ENCODE measurements at regions not wholly inside any gene's neighbourhood (a gene's known extent, or its start where the extent isn't known, plus 50 kb on each side); places are given as distances from the start of the nearest gene placed in this dataset.

DNA sequence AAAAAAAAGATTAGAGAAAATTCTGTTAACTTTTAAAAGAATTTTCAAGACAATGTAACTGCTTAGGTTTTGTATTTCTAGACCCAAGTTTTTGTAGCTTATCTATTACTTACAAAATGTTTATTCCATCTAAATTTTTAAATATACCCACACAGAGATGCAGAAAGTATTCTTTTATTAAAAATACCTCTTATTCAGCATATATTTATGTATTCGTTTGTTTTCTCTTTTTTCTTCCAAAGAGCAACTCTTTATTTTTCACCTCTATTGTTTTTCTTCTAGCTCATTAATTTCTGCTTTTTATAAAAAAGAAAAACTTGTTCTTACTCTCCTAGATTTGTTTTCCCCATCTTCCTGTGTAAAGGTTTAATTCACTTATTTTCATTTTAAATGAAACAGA lies 180.3 kb downstream of the ZDHHC21 start:
- Histone ChIP-seq H3K36me3 (no peaks in the 10 kb centered on the region), H3K27me3 (replicated peaks in 1 of 7) (no peaks in the 10 kb centered on the region), H3K9me3 (no peaks in the 10 kb centered on the region), H3K27ac (no peak overlapping the region), H3K4me1 (no peaks in the 10 kb centered on the region), H3K4me3 (no peak overlapping the region)
- intact Hi-C loops (cut with DNase I; ENCODE audit: low total_unique reads) = no loop called here
- TF ChIP-seq POLR2A (IDR thresholded peaks at IDR 0.05) = no peak
- TF ChIP-seq, protein P1, sequence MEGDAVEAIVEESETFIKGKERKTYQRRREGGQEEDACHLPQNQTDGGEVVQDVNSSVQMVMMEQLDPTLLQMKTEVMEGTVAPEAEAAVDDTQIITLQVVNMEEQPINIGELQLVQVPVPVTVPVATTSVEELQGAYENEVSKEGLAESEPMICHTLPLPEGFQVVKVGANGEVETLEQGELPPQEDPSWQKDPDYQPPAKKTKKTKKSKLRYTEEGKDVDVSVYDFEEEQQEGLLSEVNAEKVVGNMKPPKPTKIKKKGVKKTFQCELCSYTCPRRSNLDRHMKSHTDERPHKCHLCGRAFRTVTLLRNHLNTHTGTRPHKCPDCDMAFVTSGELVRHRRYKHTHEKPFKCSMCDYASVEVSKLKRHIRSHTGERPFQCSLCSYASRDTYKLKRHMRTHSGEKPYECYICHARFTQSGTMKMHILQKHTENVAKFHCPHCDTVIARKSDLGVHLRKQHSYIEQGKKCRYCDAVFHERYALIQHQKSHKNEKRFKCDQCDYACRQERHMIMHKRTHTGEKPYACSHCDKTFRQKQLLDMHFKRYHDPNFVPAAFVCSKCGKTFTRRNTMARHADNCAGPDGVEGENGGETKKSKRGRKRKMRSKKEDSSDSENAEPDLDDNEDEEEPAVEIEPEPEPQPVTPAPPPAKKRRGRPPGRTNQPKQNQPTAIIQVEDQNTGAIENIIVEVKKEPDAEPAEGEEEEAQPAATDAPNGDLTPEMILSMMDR (IDR thresholded peaks at IDR 0.05 in 8 of 11, conservative IDR thresholded peaks at IDR 0.05 in 3 of 11) = no peak
- TF ChIP-seq POLR2AphosphoS5 (IDR thresholded peaks at IDR 0.05) = no peak
- no peak for DNase-seq
- 89 to 90% (median 89%) methylated on average over 1 of the region's 1 CpG for WGBS, 5 donors

DNA sequence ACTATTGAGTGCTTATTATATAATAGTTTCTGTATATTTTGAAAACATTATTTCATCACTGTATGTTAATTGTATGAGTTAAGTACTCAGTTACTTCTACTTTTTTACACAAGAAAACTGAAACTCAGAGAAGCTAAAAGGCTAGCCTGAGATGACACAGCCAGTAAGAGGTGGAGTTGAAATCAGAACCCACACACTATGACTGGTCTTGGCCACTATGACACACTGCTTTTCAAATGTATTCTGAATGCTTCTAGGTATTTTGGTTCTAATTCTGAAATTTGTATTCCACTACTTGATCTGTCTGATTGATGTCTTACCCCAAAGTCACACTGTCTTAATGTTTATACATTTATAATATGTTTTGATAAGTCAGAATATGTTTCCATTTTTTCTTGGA lies 181.8 kb downstream of the ZDHHC21 start:
- H3K27me3 ChIP-seq (replicated peaks in 1 of 7) = no peaks in the 10 kb centered on the region
- no peaks in the 10 kb centered on the region for H3K9me3 ChIP-seq
- TF ChIP-seq POLR2A (IDR thresholded peaks at IDR 0.05) (no peak), POLR2AphosphoS5 (IDR thresholded peaks at IDR 0.05) (no peak)
- TF ChIP-seq, protein P1 (IDR thresholded peaks at IDR 0.05 in 8 of 11, conservative IDR thresholded peaks at IDR 0.05 in 3 of 11) = no peak

DNA sequence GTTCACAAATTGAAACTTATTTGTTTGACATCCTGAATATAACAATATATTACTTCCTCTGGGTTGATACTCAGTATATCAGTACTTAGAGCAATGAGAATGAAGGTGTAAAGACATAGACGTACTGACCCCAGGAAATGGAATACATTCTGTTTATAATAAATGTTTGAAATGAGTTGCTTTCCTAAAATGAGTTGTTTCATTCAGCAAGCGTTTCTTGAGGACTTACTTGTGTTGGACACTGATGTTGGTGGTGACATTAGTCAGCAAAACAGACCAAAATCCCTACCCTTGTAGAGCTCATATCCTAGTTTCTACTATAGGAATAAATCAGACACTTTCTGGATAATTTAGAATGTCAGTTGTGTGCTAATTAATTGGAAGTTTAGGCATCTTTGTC lies 184.3 kb downstream of the ZDHHC21 start:
- no peaks in the 10 kb centered on the region for H3K36me3 ChIP-seq
- H3K4me1 ChIP-seq = no peaks in the 10 kb centered on the region
- no peak for DNase-seq
- TF ChIP-seq, protein P1 (IDR thresholded peaks at IDR 0.05 in 8 of 11, conservative IDR thresholded peaks at IDR 0.05 in 3 of 11) = no peak
- no peak for TF ChIP-seq POLR2AphosphoS5 (IDR thresholded peaks at IDR 0.05)
- TF ChIP-seq POLR2A (IDR thresholded peaks at IDR 0.05) = no peak
- H3K27ac ChIP-seq = no peak overlapping the region
- H3K27me3 ChIP-seq (replicated peaks in 1 of 7) = peaks cover 0 to 8% (median 0%) of the 10 kb centered on the region in 7 donors
- H3K4me3 ChIP-seq = no peak overlapping the region
- intact Hi-C loops (cut with DNase I; ENCODE audit: low total_unique reads) = no loop called here
- no peaks in the 10 kb centered on the region for H3K9me3 ChIP-seq
- 47 to 72% (median 67%) methylated on average over 2 of the region's 2 CpGs for WGBS, 5 donors

More for the DNA sequence above, 181.8 kb downstream of the ZDHHC21 start:
- Histone ChIP-seq H3K4me3 (no peak overlapping the region), H3K36me3 (no peaks in the 10 kb centered on the region), H3K4me1 (no peaks in the 10 kb centered on the region), H3K27ac (no peak overlapping the region)
- no peak for DNase-seq
- intact Hi-C loops (cut with DNase I; ENCODE audit: low total_unique reads) = no loop called here

GRCh38 chr9:14501366-14501765 lies 187.4 kb upstream of the NFIB start:
- no peak for DNase-seq
- no peaks in the 10 kb centered on the region for H3K9me3 ChIP-seq
- H3K27me3 ChIP-seq (replicated peaks in 1 of 7) = peaks cover 0 to 8% (median 0%) of the 10 kb centered on the region in 7 donors
- no peak overlapping the region for H3K27ac ChIP-seq
- no peaks in the 10 kb centered on the region for H3K4me1 ChIP-seq
- TF ChIP-seq POLR2AphosphoS5 (IDR thresholded peaks at IDR 0.05) (no peak), POLR2A (IDR thresholded peaks at IDR 0.05) (no peak)
- TF ChIP-seq, protein P1 (IDR thresholded peaks at IDR 0.05 in 8 of 11, conservative IDR thresholded peaks at IDR 0.05 in 3 of 11) = no peak
- no peaks in the 10 kb centered on the region for H3K36me3 ChIP-seq
- intact Hi-C loops (cut with DNase I; ENCODE audit: low total_unique reads) = no loop called here
- 81 to 89% (median 85%) methylated on average over 4 of the region's 4 CpGs for WGBS, 5 donors
- H3K4me3 ChIP-seq = no peak overlapping the region
